HG03175 (cell line): ENCODE measurements at regions not wholly inside any gene's neighbourhood (a gene's known extent, or its start where the extent isn't known, plus 50 kb on each side); places are given as distances from the start of the nearest gene placed in this dataset.
"Not testable (repeated sequence)": the region's sequence is repeated elsewhere in the genome, so short reads cannot be mapped to it uniquely, and the experiment has no call there.

Source experiments
- ATAC-seq: cut with Tn5 transposase; IDR thresholded peaks from one replicate; pipeline ENCODE4 v1.9.1; 2021; ENCODE audit warnings: mild to moderate bottlenecking, moderate library complexity; ENCODE audit not compliant: unreplicated experiment

GRCh38 chr13:58712191-58712590, 1080.6 kb downstream of the PCDH17 start:
- no peak for ATAC-seq

GRCh38 chr13:58714016-58714415, 1082.5 kb downstream of the PCDH17 start:
- not testable (repeated sequence) for ATAC-seq

DNA sequence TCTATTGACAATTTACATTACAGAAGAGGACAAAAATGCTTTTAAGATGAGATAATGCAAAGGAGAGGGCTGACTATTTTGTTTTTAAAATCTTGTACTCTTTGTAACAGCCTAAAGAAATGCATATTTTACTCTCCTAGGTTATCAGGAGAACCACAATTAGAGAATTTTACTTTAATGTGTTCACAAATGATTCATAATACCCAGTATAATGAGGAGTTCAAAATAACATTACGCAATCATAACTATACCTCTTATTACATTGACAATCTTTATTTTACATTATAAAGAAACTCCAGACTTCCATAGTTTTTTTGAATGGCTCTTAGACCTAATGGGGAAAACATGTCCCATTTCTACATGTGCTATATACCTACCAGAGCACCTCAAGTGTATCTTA, 1089.7 kb downstream of the PCDH17 start:
- ATAC-seq: no peak

- no peak for ATAC-seq
Observed at GRCh38 chr13:58728126-58728525, 1096.6 kb downstream of the PCDH17 start.

DNA sequence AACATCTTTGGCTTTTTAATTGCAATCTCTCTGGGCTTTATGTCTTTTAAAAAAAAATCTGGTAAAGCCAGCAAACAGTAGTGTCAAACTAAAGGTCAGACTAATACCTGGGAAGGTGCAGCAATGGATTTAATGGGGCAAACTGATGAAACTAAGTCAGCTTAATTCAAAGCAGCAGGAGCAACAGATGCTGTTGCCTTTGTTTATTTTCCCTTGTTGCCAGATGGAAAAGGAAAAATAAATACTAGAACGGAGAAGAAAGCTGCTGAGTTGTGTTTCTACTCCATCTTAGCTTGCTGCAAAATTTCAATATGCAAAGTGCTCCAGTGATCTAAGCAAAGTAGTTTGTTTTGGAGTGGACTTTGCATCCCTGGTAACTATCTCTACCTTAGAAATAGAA, 1097.8 kb downstream of the PCDH17 start:
- no peak for ATAC-seq

DNA sequence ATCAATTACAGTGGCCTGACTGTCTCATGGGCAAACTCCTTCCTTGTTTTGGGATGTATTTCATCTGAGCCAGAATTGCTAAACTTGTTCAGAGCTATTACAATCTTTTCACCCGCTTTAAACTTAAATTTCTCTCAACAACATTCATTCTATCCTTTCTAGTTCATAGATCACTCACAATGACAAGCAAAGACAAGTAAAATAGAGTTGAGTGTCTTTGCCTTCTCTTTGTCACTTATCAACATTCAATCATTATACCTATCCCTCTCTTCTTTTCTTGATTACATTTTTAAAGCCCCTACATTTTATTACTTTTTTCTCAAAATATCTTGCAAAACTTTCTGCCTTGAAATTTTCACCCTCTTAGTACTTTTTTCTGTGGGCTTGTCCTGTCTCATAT, 1113.1 kb downstream of the PCDH17 start:
- no peak for ATAC-seq

GRCh38 chr13:58767566-58767965, 1136.0 kb downstream of the PCDH17 start:
- no peak for ATAC-seq

DNA sequence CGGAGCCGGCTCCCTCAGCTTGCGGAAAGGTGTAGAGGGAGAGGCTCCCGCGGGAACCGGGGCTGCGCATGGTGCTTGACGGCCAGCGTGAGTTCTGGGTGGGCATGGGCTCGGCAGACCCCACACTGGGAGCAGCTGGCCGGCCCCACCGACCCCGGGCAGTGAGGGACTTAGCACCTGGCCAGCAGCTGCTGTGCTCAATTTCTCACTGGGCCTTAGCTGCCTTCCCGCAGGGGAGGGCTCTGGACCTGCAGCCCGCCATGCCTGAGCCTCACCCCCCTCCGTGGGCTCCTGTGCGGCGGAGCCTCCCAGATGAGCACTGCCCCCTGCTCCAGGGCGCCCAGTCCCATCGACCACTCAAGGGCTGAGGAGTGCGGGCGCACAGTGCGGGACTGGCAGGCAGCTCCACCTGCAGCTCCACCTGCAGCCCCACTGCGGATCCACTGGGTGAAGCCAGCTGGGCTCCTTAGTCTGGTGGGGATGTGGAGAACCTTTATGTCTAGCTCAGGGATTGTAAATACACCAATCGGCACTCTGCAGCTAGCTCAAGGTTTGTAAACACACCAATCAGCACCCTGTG, 1141.8 kb downstream of the PCDH17 start:
- no peak for ATAC-seq

GRCh38 chr13:58782736-58783135, 1151.2 kb downstream of the PCDH17 start:
- no peak for ATAC-seq

DNA sequence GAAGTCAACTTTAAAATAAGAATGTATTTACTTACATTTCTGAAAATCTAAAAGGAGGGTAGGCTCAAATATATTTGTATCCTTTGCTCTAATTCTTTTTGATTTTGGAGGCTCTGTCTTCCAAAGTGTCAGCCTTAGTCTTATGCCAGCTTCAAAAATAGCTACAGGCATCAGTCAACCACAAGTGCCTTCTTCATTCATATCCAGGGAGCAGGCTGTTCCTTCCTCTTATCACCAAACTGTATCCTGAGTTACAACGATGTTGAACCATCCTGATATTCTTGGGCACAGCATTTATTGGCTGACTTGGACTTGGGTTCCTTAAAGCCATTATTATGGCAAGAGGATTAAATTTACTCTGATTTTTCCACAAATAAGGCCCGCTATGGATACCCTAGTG, 1161.3 kb downstream of the PCDH17 start:
- no peak for ATAC-seq

DNA sequence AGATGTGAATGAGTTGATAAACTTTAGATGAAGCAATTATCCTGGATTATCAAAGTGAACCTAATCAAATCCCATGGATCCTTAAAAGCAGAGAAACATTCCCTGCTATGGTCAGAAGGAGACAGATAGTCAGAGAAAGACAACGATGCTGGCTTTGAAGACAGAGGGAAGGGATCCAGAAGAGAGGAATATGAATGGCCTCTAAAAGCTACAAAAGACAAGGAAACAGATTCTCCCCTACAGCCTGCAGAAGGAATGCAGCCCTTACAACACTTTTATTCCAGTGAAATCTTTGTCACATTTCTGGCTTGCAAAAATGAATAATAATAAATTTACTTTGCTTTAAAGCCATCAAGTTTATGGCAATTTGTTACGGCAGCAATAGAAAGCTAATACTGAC, 1164.2 kb downstream of the PCDH17 start:
- ATAC-seq: no peak

DNA sequence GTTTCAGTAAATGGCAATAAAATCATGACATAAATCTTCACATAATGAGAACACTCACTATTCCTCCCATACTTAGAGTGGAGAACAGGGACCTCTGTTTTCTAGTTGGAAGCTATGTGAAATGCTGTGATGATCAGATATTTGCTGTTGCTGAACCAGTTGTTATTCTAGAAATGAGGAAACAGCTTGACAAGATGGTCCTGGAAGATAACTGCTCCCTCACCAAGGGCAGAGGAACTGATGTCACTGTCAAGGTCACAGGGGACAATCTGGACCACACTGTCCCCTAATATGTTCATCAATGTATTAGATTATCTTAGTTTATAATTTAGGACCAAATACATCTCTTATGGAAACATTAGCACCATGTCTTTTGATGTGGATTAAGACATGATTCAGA, 1173.3 kb downstream of the PCDH17 start:
- ATAC-seq: no peak

- no peak for ATAC-seq
Observed at GRCh38 chr13:58806401-58806800, 1174.9 kb downstream of the PCDH17 start.

DNA sequence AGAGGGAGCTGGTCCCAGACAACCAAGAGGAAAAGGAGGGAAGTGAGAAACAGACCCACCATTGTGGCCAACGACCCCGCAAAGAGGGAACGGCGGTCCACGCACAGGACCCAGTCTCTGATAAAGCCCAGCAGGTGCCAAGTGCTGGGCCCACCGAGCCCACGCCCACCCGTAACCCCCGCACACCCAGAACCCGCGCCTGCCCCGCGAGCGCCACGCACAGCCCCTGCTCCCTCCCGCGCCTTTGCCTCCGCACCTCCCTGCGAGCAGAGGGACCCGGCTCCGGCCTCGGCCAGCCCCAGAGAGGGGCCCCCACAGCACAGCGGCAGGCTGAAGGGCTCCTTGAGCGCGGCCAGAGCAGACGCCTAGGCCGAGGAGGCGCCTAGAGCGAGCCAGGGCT, 1192.2 kb downstream of the PCDH17 start:
- ATAC-seq: no peak

GRCh38 chr13:58827904-58828303, 1196.4 kb downstream of the PCDH17 start:
- ATAC-seq: no peak

DNA sequence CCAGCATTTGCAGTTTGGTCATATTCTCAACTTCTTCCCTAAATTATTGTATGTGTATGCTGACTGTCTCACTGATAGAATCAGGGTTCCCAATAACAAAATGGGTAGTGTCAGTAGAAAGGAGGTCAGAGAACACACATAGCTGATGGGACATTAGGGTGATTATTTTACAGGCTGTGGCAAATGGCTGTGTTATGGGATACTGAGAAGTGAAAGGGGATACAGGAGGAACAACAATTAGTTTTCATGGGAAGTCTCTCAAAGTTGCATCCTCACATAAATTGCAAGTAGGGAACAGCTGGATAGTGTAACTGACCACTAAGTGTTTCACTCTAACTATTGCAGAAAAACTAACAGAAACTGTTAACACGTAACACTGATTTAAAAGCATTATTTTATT, 1199.3 kb downstream of the PCDH17 start:
- no peak for ATAC-seq

DNA sequence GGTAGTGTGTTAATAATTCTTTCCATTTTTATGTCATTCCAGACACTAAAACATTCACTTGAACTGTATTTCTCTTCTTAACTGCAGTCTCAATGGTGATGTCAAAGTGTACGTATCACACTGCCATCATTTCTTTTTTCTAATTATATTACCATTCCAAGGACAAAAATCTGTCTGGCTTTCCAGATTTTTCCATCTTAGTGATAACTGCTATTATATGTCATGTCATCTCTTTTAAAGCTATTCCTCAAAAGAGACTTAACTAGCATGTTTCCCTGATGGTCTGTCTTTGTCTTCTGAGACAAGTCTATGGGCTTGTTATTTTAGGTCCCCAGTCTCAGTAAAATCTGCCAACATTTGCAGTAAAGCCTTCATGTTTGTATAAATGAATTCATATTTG, 1207.1 kb downstream of the PCDH17 start:
- no peak for ATAC-seq

DNA sequence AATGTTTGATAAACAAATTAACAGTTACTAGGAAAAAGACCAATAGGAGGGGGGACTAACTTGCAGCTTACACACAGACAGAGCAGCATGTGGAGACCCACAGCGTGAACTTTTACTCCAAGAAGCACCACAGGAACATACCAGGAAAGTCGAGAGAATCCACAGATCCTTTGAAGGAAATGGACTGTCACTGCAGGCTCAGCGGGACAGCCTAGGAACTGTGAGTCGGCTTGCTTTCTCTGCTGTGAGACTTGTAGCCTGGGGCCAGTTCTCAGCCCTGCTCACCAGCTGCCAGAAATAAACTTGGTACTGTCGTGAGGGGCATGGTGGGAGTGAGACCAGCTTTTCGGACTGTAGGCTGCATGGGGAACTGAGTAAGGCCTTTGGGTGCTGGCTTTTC, 1211.5 kb downstream of the PCDH17 start:
- ATAC-seq: no peak

DNA sequence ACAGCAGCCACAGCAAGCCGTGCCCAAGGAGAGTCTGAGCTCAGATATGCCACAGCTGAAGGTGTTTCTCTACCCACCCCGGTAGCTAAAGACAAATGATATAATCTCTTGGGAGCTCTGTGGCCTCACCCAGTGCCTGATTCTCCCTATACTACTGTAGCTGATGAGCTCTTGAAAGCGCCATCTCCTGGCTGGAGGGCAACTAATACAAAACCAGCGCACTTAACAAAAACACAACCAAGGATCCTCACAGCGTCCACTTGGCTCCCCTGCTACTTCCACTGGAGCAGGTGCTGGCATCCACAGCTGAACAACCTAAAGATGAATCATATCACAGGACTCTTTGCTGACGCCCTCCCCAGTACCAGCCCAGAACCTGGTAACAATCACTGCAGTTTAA, 1212.0 kb downstream of the PCDH17 start:
- ATAC-seq: no peak

GRCh38 chr13:58850161-58850560, 1218.6 kb downstream of the PCDH17 start:
- ATAC-seq: no peak

DNA sequence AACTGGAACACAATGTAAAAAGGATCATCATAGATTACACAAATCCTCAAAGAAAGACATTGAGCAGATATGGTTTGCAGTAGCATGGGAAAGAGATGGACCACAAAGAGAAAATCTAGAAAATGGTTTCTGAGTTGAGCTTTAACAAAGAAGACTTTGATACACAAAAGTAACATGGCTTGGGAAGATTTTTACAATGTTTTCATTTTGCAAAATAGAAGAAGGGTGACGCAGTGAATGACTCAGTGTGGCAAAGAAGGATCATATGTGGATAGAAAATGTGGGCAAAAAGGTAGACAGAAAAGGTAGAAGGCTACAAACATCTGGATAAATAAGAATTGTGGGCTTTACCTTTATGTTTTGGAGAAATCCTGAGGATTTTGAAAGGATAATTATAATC, 1220.5 kb downstream of the PCDH17 start:
- ATAC-seq: no peak

- no peak for ATAC-seq
Observed at GRCh38 chr13:58855283-58855682, 1223.7 kb downstream of the PCDH17 start.

DNA sequence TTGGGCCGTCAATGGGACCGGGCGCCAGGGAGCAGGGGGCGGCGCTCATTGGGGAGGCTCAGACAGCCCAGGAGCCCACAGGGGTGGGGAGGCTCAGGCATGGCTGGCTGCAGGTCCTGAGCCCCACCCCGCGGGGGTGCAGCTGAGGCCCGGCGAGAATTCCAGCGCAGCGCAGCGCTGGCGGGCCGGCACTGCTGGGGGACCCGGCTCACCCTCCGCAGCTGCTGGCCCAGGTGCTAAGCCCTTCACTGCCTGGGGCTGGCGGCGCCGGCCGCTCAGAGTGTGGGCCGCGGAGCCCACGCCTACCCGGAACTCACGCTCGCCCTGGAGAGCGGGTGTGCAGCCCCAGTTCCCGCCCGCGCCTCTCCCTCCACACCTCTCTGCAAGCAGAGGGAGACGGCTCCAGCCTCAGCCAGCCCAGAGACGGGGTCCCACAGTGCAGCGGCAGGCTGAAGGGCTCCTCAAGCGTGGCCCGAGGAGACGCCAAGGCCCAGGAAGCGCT, 1227.4 kb downstream of the PCDH17 start:
- ATAC-seq: no peak
